Aorta (tissue), 5 donors: ENCODE measurements at regions not wholly inside any gene's neighbourhood (a gene's known extent, or its start where the extent isn't known, plus 50 kb on each side); places are given as distances from the start of the nearest gene placed in this dataset.

Experiments used
- ATAC-seq: fragments of 200-7000 bp; cut with Tn5 transposase; one replicate; pipeline ENCODE4 v1.9.1; 2022; ENCODE audit warnings: moderate library complexity; ENCODE audit not compliant: low FRiP score
- DNase-seq, 2 donors: peaks; one replicate each; pipeline ENCODE4 v3.0.0-alpha.2; 2020
- H3K27ac ChIP-seq, 2 donors: one replicate each; pipeline ENCODE4 v1.5.1; 2013; ENCODE audit warnings: low read length in 2 of 2, mild to moderate bottlenecking in 2 of 2, moderate library complexity in 2 of 2, control low read depth in 1 of 2, inconsistent platforms in 1 of 2, low read depth in 1 of 2
- H3K27me3 ChIP-seq, 2 donors: one replicate each; pipeline ENCODE4 v1.6.1; 2013; ENCODE audit warnings: control low read depth in 1 of 2, low read length in 1 of 2, mild to moderate bottlenecking in 1 of 2, moderate library complexity in 1 of 2; ENCODE audit not compliant: insufficient read depth in 2 of 2, control insufficient read depth in 1 of 2
- H3K36me3 ChIP-seq, 2 donors: one replicate each; pipeline ENCODE4 v1.6.1; 2013; ENCODE audit warnings: control low read depth in 1 of 2, low read length in 1 of 2, mild to moderate bottlenecking in 1 of 2; ENCODE audit not compliant: insufficient read depth in 2 of 2, control insufficient read depth in 1 of 2
- H3K4me1 ChIP-seq, 2 donors: one replicate each; pipeline ENCODE4 v1.6.1; 2013; ENCODE audit warnings: low read length in 2 of 2, control low read depth in 1 of 2, mild to moderate bottlenecking in 1 of 2, moderate library complexity in 1 of 2; ENCODE audit not compliant: insufficient read depth in 2 of 2, control insufficient read depth in 1 of 2
- H3K4me3 ChIP-seq, 2 donors: one replicate each; pipeline ENCODE4 v1.5.1; 2013; ENCODE audit warnings: low read length in 2 of 2, control low read depth in 1 of 2, mild to moderate bottlenecking in 1 of 2
- H3K9me3 ChIP-seq: one replicate; pipeline ENCODE4 v1.6.1; 2013; ENCODE audit warnings: mild to moderate bottlenecking, low read length; ENCODE audit not compliant: control insufficient read depth
- WGBS, 2 donors: extraction: QIAGEN DNeasy Blood & Tissue Kit; methylation state at CpG; one replicate each; pipeline ENCODE4 v1.1.7; 2013; 5-methylcytosine and 5-hydroxymethylcytosine counted together
- intact Hi-C, 2 donors: fragments of 100-400 bp; cut with DNase I; formaldehyde crosslinking; loops; one replicate each; pipeline versions ENCODE4 v1.14.2 to v1.15.0; 2022
- donor health status: healthy with polysubstance abuse.
- donor health status: Bipolar disorder and iron deficiency.
- donor health status: DM: no; HTN: no; CAD: no.
- donor health status: DM: no; HTN: no; CAD: no.
- donor health status: DM: yes; HTN: yes; CAD: no.

DNA sequence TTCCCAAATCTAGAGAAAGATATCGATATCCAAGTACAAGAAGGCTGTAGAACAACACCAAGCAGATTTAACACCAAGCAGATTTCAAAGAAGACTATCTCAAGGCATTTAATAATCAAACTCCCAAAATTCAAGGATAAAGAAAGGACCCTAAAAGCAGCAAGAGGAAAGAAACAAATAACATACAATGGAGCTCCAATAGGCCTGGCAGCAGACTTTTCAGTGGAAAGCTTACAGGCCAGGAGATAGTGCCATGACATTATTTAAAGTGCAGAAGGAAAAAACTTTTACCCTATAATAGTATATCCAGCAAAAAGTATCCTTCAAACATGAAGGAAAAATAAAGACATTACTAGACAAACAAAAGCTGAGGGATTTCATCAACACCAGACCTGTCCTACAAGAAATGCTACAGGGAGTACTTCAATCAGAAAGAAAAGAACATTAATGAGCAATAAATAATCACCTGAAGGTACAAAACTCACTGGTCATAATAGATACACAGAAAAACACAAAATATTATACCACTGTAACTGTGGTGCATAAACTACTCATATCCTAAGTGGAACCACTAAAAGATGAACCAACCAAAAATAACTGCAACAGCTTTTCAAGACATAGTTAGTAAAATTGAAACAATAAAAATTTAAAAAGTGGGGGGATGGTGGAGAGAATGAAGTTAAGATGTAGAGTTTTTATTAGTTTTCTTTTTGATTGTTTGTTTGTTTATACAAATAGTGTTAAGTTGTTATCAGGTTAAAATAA, 267.2 kb downstream of the AUH start:
- H3K27me3 ChIP-seq: no peaks in the 10 kb centered on the region
- DNase-seq: no peak
- ATAC-seq: no peak
- H3K27ac ChIP-seq: no peak overlapping the region
- H3K4me3 ChIP-seq: no peak overlapping the region
- H3K4me1 ChIP-seq: no peaks in the 10 kb centered on the region
- WGBS, 2 donors: 88 to 97% methylated on average over 1 of the region's 1 CpG
- intact Hi-C loops: no loop called here
- H3K36me3 ChIP-seq: no peaks in the 10 kb centered on the region
- H3K9me3 ChIP-seq: no peaks in the 10 kb centered on the region

DNA sequence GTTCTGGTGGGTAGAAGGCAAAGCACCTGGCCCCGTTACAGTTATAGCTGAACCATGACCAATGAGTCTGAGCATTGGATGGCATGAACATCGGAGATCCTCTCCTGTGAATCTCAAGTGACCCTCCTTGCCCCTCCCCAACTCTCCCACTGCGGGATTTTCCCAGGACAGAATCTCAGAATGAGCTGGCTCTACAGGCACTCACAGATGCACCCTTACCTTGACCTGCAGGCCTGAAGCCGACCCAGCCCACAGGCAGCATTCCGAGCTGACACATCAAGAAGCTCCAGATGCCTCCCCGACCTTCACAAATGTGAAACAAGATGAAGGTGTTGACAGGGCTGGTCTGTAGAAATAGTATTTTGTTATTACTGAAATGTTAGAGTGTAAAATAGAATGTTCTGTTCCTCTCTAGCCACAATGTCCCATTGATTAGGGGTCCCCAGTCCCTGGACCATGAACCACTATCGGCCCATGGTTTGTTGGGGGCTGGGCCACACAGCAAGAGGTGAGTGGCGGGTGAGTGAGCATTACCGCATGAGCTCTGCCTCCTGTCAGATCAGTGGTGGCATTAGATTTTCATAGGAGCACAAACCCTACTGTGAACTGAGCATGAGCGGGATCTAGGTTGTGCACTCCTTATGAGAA, 263.4 kb downstream of the AUH start:
- Histone ChIP-seq H3K27me3 (no peaks in the 10 kb centered on the region), H3K4me1 (peaks cover 0 to 6% of the 10 kb centered on the region in 2 donors), H3K36me3 (no peaks in the 10 kb centered on the region), H3K9me3 (no peaks in the 10 kb centered on the region), H3K4me3 (no peak overlapping the region), H3K27ac (no peak overlapping the region)
- WGBS, 2 donors: 94 to 96% methylated on average over 10 of the region's 10 CpGs
- DNase-seq (no peak), ATAC-seq (no peak)
- intact Hi-C loops: no loop called here

DNA sequence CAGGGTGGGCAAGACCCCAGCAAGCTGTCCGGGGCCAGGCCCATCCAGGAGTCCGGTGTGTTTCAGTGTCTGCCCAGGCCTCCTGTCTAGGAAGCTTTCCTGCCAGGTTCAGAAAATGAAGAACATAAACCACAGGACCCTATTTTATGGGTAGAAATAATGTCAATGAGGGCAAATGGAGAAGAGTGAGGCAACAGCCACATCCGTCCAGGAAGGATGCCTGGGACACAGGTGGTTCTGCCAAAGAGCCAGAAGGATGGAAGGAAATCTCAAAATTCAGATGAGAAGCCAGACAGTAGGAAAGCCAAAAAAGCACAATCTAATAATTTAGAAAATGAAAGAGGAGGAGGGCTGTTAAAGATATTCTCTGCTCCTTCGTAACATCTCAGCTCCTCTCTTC, 262.3 kb downstream of the AUH start:
- no peaks in the 10 kb centered on the region for H3K27me3 ChIP-seq
- intact Hi-C loops: no loop called here
- no peak overlapping the region for H3K4me3 ChIP-seq
- ATAC-seq (no peak), DNase-seq (no peak)
- no peak overlapping the region for H3K27ac ChIP-seq
- H3K36me3 ChIP-seq: no peaks in the 10 kb centered on the region
- H3K9me3 ChIP-seq: no peaks in the 10 kb centered on the region
- WGBS, 2 donors: 80 to 81% methylated on average over 4 of the region's 4 CpGs
- peaks cover 0 to 6% of the 10 kb centered on the region in 2 donors for H3K4me1 ChIP-seq

- Histone ChIP-seq H3K27ac (peak overlapping the region; percentile 33 to 91), H3K4me1 (peaks cover 0 to 6% of the 10 kb centered on the region in 2 donors), H3K4me3 (no peak overlapping the region), H3K36me3 (no peaks in the 10 kb centered on the region), H3K9me3 (no peaks in the 10 kb centered on the region), H3K27me3 (no peaks in the 10 kb centered on the region)
- DNase-seq (peak; percentile 60 to 81), ATAC-seq (peak; percentile 49)
- WGBS, 2 donors: 41 to 44% methylated on average over 6 of the region's 6 CpGs
- intact Hi-C loops: loop anchor here (1.0 to 5.0 kb wide), 4 partner anchors 16 to 326 kb away; no protein-coding TSS in a partner anchor
These were observed 260.8 kb downstream of the AUH start for GRCh38 chr9:91100878-91101450.

DNA sequence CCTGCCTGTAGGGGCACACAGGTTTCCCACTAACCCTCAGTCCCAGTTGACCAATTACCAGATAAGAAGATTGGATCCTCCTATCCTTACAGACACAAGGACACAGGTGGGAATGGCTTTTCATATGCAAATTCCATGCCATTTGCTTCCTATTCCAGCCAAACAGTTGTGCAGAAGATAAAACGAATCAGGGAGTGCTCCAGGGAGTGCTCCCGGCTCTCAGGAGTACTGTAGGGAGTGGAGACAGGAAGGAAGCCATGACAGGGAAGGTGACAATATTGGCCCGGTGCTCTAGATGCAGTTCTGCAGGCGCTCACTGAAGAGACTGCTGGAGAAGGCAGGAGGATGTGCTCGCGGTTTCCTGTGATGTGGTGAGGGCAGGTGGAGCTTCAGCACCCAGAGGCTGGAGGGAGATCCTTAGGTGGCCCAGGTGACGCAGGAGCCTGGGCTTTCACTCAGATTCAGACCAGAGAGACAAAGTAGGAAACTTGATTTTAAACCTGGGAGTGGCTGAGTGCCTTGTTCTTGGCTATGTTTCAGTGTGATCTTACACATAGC, 260.0 kb downstream of the AUH start:
- ATAC-seq (no peak), DNase-seq (no peak)
- no peaks in the 10 kb centered on the region for H3K27me3 ChIP-seq
- H3K9me3 ChIP-seq: no peaks in the 10 kb centered on the region
- H3K36me3 ChIP-seq: no peaks in the 10 kb centered on the region
- no peak overlapping the region for H3K4me3 ChIP-seq
- intact Hi-C loops: loop anchor here (2.0 to 5.0 kb wide), 3 partner anchors 15 to 326 kb away; no protein-coding TSS in a partner anchor
- 88 to 91% methylated on average over 7 of the region's 7 CpGs for WGBS, 2 donors
- peaks cover 0 to 6% of the 10 kb centered on the region in 2 donors for H3K4me1 ChIP-seq
- H3K27ac ChIP-seq: peak overlapping the region in 1 of 2 donors; percentile 91

- no peaks in the 10 kb centered on the region for H3K9me3 ChIP-seq
- intact Hi-C loops: loop anchor here in 1 of 2 donors (5.0 kb wide), 2 partner anchors 90 to 325 kb away; no protein-coding TSS in a partner anchor
- no peaks in the 10 kb centered on the region for H3K27me3 ChIP-seq
- no peak overlapping the region for H3K27ac ChIP-seq
- DNase-seq (no peak), ATAC-seq (no peak)
- H3K4me1 ChIP-seq: peaks cover 0 to 6% of the 10 kb centered on the region in 2 donors
- no peaks in the 10 kb centered on the region for H3K36me3 ChIP-seq
- no peak overlapping the region for H3K4me3 ChIP-seq
These were observed 259.4 kb downstream of the AUH start for GRCh38 chr9:91102269-91102668.

DNA sequence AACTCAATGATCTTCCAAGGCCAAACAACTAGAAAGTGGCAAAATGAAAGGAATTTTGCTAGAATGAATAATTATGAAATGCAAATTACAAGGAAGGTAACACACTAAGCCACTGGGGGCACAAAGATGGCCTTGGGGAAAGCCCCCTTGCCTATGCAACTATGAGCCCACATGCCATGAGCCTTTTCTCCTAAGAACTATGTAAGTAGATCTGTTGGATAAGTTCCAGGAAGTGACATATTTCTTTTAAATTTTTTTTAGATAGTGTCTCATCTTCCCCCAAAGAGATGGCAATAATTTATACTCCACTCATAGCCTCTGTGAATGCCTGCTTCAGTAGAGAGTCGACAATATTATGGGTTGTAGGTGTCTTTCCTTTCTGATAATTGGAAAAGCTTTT, 257.8 kb downstream of the AUH start:
- Histone ChIP-seq H3K9me3 (no peaks in the 10 kb centered on the region), H3K4me3 (no peak overlapping the region), H3K4me1 (peaks cover 0 to 6% of the 10 kb centered on the region in 2 donors), H3K36me3 (no peaks in the 10 kb centered on the region), H3K27ac (no peak overlapping the region), H3K27me3 (no peaks in the 10 kb centered on the region)
- intact Hi-C loops: loop anchor here in 1 of 2 donors (5.0 kb wide), 2 partner anchors 88 to 323 kb away; no protein-coding TSS in a partner anchor
- ATAC-seq (no peak), DNase-seq (no peak)
- WGBS, 2 donors: 91 to 92% methylated on average over 1 of the region's 1 CpG

- intact Hi-C loops: no loop called here
- Histone ChIP-seq H3K4me1 (no peaks in the 10 kb centered on the region), H3K27me3 (no peaks in the 10 kb centered on the region), H3K36me3 (no peaks in the 10 kb centered on the region), H3K4me3 (no peak overlapping the region), H3K27ac (no peak overlapping the region), H3K9me3 (no peaks in the 10 kb centered on the region)
- no peak for DNase-seq
- WGBS, 2 donors: 91 to 92% methylated on average over 9 of the region's 9 CpGs
- no peak for ATAC-seq
These were observed 255.2 kb downstream of the AUH start for GRCh38 chr9:91106415-91107081.
